HepG2 (cell line): ENCODE measurements at regions not wholly inside any gene's neighbourhood (a gene's known extent, or its start where the extent isn't known, plus 50 kb on each side); places are given as distances from the start of the nearest gene placed in this dataset.
"Not testable (repeated sequence)": the region's sequence is repeated elsewhere in the genome, so short reads cannot be mapped to it uniquely, and the experiment has no call there.

Source experiments
- ATAC-seq: fragments of 200-7000 bp; cut with Tn5 transposase; 3 replicates; pipeline ENCODE4 v1.9.1; 2020; ENCODE audit warnings: mild to moderate bottlenecking, moderate library complexity
- BruUV-seq: library from RNA; stranded (reverse); fragments of 400-500 nt; replicated peaks from 2 replicates; lab custom pipeline; 2021; lab: Mats Ljungman, UMichigan
- CTCF ChIA-PET: fragments of 300-600 bp; formaldehyde crosslinking; extraction: SDS; loops from one replicate; lab custom pipeline; 2021; ENCODE audit warnings: low total read pairs, inconsistent platforms, low intra/inter-chr PET ratio; lab: Yijun Ruan, JAX
- POLR2A ChIA-PET: fragments of 350-600 bp; sonication (Branson Sonifier 250); formaldehyde crosslinking; loops from one replicate; lab custom pipeline; 2020; ENCODE audit warnings: antibody characterized with exemption, inconsistent platforms; lab: Yijun Ruan, JAX
- DNase-seq: peaks from one replicate; pipeline ENCODE4 v3.0.0-alpha.2; 2015; ENCODE audit warnings: low spot score
- FAIRE-seq: peaks from 3 replicates; lab custom pipeline; 2011; peaks lifted over from hg19 to GRCh38; lab: Jason Lieb, UNC
- H2AFZ ChIP-seq: one replicate; pipeline ENCODE4 v1.6.1; 2011; ENCODE audit warnings: low read length, inconsistent platforms
- H3K27ac ChIP-seq: fragments of 300-600 bp; 3 replicates; pipeline ENCODE4 v1.8.0; 2011; ENCODE audit warnings: mixed run types, mild to moderate bottlenecking, mixed read lengths, low read length, inconsistent platforms; ENCODE audit not compliant: insufficient read depth; ENCODE audit errors: extremely low read length
- H3K27me3 ChIP-seq, 2 experiments: fragments of 200-600 bp in 1 of 2; 2 replicates in 1 of 2; 3 replicates in 1 of 2; pipeline versions ENCODE4 v1.6.0 to v1.8.0; 2011; ENCODE audit warnings: low read length in 2 of 2, mild to moderate bottlenecking in 2 of 2, moderate library complexity in 2 of 2, inconsistent platforms in 1 of 2; ENCODE audit not compliant: insufficient read depth in 2 of 2, control insufficient read depth in 1 of 2
- H3K36me3 ChIP-seq, 2 experiments: fragments of 200-600 bp in 1 of 2; replicated peaks in 1 of 2; 2 replicates in 1 of 2; 3 replicates in 1 of 2; pipeline versions ENCODE4 v1.5.1 to v1.8.0; 2011; ENCODE audit warnings: low read length in 2 of 2, inconsistent platforms in 1 of 2; ENCODE audit not compliant: insufficient read depth in 2 of 2, control insufficient read depth in 1 of 2
- H3K4me1 ChIP-seq: 2 replicates; pipeline ENCODE4 v1.5.1; 2012; ENCODE audit warnings: low read length, inconsistent platforms; ENCODE audit not compliant: insufficient read depth
- H3K4me2 ChIP-seq: 2 replicates; pipeline ENCODE4 v1.6.0; 2011; ENCODE audit warnings: low read depth, low read length, inconsistent platforms
- H3K4me3 ChIP-seq, 3 experiments: fragments of 200-600 bp in 1 of 3; sonication (generic), shearing (Covaris generic) in 1 of 3; replicated peaks in 1 of 3; 2 replicates each; pipeline ENCODE4 v1.5.1; 2011 to 2016; ENCODE audit warnings: low read length in 3 of 3, inconsistent platforms in 2 of 3, low read depth in 2 of 3, mild to moderate bottlenecking in 2 of 3, control low read depth in 1 of 3, mixed read lengths in 1 of 3; ENCODE audit not compliant: insufficient read depth in 1 of 3
- H3K79me2 ChIP-seq: one replicate; pipeline ENCODE4 v1.6.1; 2011; ENCODE audit warnings: low read length, inconsistent platforms; ENCODE audit not compliant: insufficient read depth
- H3K9ac ChIP-seq: 2 replicates; pipeline ENCODE4 v1.6.0; 2011; ENCODE audit warnings: mild to moderate bottlenecking, low read depth, low read length, inconsistent platforms; ENCODE audit not compliant: insufficient read depth
- H3K9me3 ChIP-seq: 2 replicates; pipeline ENCODE4 v1.5.1; 2012; ENCODE audit warnings: mild to moderate bottlenecking, low read length
- H4K20me1 ChIP-seq: 2 replicates; pipeline ENCODE4 v1.6.0; 2011; ENCODE audit warnings: inconsistent platforms, mild to moderate bottlenecking, low read length, moderate library complexity; ENCODE audit not compliant: insufficient read depth
- ATF4 ChIP-seq, 2 experiments: fragments of 450-650 bp in 1 of 2; sonication (generic) in 1 of 2; formaldehyde crosslinking; IDR thresholded peaks; 2 replicates each; pipeline versions ENCODE4 v1.5.0 to v1.8.0; 2020 to 2022; ENCODE audit warnings: mild to moderate bottlenecking in 1 of 2, missing genetic modification reagents in 1 of 2
- FOSL2 ChIP-seq: sonication (generic); formaldehyde crosslinking; IDR thresholded peaks from 2 replicates; pipeline ENCODE4 v1.4.0; 2020; ENCODE audit warnings: missing genetic modification reagents
- FOXO1 ChIP-seq: sonication (generic); formaldehyde crosslinking; IDR thresholded peaks from 2 replicates; pipeline ENCODE4 v1.4.0; 2020; ENCODE audit warnings: missing genetic modification reagents
- FOXP4 ChIP-seq: sonication (generic); formaldehyde crosslinking; IDR thresholded peaks from 2 replicates; pipeline ENCODE4 v1.4.0; 2020; ENCODE audit warnings: missing genetic modification reagents
- GTF3A ChIP-seq: sonication (generic); formaldehyde crosslinking; conservative IDR thresholded peaks from 2 replicates; pipeline ENCODE4 v1.4.0; 2020; ENCODE audit warnings: mild to moderate bottlenecking, missing genetic modification reagents
- HOMEZ ChIP-seq: IDR thresholded peaks from 2 replicates; pipeline ENCODE4 v1.6.1; 2016; ENCODE audit warnings: low read depth
- SPEN ChIP-seq: sonication (generic); formaldehyde crosslinking; IDR thresholded peaks from 2 replicates; pipeline ENCODE4 v1.5.1; 2020; ENCODE audit warnings: low read depth, mild to moderate bottlenecking, missing genetic modification reagents
- ZNF282 ChIP-seq: fragments of 450-650 bp; IDR thresholded peaks from 2 replicates; pipeline ENCODE4 v1.6.1; 2018; ENCODE audit not compliant: partially characterized antibody
- ZNF350 ChIP-seq: sonication (generic); formaldehyde crosslinking; IDR thresholded peaks from 2 replicates; pipeline ENCODE4 v1.4.0; 2020; ENCODE audit warnings: mild to moderate bottlenecking, low read depth, missing genetic modification reagents, borderline replicate concordance
- ZNF446 ChIP-seq: sonication (generic); formaldehyde crosslinking; IDR thresholded peaks from 2 replicates; pipeline ENCODE4 v1.5.0; 2020; ENCODE audit warnings: mild to moderate bottlenecking, missing genetic modification reagents
- ZNF615 ChIP-seq: sonication (generic); formaldehyde crosslinking; IDR thresholded peaks from 2 replicates; pipeline ENCODE4 v1.5.0; 2020; ENCODE audit warnings: mild to moderate bottlenecking, missing genetic modification reagents, borderline replicate concordance
- WGBS: methylation state at CpG from one replicate; pipeline ENCODE4 v1.1.6; 2017; ENCODE audit warnings: low lambda C conversion rate; 5-methylcytosine and 5-hydroxymethylcytosine counted together
- in situ Hi-C: cut with HindIII; loops from 2 replicates; pipeline ENCODE4 v1.10.0; 2017; ENCODE audit warnings: low pct_unique_long_range_greater_than_20kb; ENCODE audit not compliant: extremely low pct_ligation_motif_present
- intact Hi-C: fragments of 100-400 bp; cut with micrococcal nuclease; formaldehyde crosslinking; loops from one replicate; pipeline ENCODE4 v1.10.0; 2022; ENCODE audit not compliant: unreplicated experiment

GRCh38 chr4:85033838-85034237, 67.3 kb upstream of the WDFY3 start:
- H3K27me3 ChIP-seq, H4K20me1 ChIP-seq, H2AFZ ChIP-seq, H3K9ac ChIP-seq, FAIRE-seq, H3K79me2 ChIP-seq, H3K4me3 ChIP-seq, BruUV-seq, H3K9me3 ChIP-seq, intact Hi-C loops, CTCF ChIA-PET, POLR2A ChIA-PET, H3K4me1 ChIP-seq, H3K27ac ChIP-seq, DNase-seq, ATAC-seq, H3K4me2 ChIP-seq, in situ Hi-C loops, H3K36me3 ChIP-seq: not testable (repeated sequence)
- 46% methylated on average over 4 of the region's 6 CpGs for WGBS

GRCh38 chr4:85039526-85039925, 73.0 kb upstream of the WDFY3 start:
- Histone ChIP-seq H2AFZ (no peak overlapping the region), H3K27ac (no peak overlapping the region), H3K4me3 (no peak overlapping the region)
- no peak for ATAC-seq
- WGBS: 0% methylated on average over 1 of the region's 1 CpG
- 0 out of 4 replicates have a peak, but pooled peaks of 1 of the 2 experiments have one; percentile 42 for TF ChIP-seq ATF4 (CRISPR knock-in tag; IDR thresholded peaks at IDR 0.05)
- TF ChIP-seq ZNF615: no peak
- TF ChIP-seq ZNF350: no peak
- no peak for TF ChIP-seq SPEN (CRISPR knock-in tag)
- no peak for TF ChIP-seq ZNF446 (CRISPR knock-in tag)
- no peak for TF ChIP-seq FOXP4 (CRISPR knock-in tag)
- no peak for TF ChIP-seq HOMEZ (CRISPR knock-in tag)
- TF ChIP-seq FOXO1: no peak
- no peak for TF ChIP-seq GTF3A (CRISPR knock-in tag)
- no peak for TF ChIP-seq ZNF282
- TF ChIP-seq FOSL2 (CRISPR knock-in tag): 0 out of 2 replicates have a peak, but pooled peaks have one; percentile 29
- TF ChIP-seq, all 625 proteins: peak for 2
- no peak overlapping the region for H3K4me2 ChIP-seq
- no peaks in the 10 kb centered on the region for H3K36me3 ChIP-seq
- H3K9ac ChIP-seq: no peak overlapping the region
- POLR2A ChIA-PET: no interaction called here
- FAIRE-seq (no peak), DNase-seq (no peak)
- peaks cover 15% of the 10 kb centered on the region for H3K4me1 ChIP-seq
- H3K79me2 ChIP-seq: no peaks in the 10 kb centered on the region
- BruUV-seq: no TSS peak
- intact Hi-C loops (no loop called here), in situ Hi-C loops (no loop called here)
- peaks cover 4% of the 10 kb centered on the region for H3K9me3 ChIP-seq
- no peaks in the 10 kb centered on the region for H4K20me1 ChIP-seq
- H3K27me3 ChIP-seq: no peaks in the 10 kb centered on the region
- CTCF ChIA-PET: no interaction called here
